ENCODE measurements at regions not wholly inside any gene's neighbourhood (a gene's known extent, or its start where the extent isn't known, plus 50 kb on each side); places are given as distances from the start of the nearest gene placed in this dataset.

DNA sequence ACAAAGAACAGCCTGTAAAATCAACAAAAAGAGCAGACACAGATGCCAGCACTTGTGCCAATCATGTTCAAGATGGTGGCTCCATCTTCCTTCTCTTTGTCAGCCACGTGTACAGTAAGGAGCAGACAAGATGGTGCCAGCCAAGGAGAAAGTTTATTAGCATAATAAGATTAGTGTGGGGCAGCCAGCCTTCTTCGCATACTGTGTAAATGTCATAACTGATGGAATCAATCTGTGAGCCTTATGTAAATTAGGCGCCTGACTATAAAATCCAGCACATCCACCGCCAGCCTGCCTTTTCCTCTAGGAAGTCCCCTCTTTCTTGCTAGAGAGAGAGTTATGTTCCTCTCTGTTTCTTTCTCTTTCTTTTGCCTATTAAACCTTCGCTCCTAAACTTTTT, 99.7 kb upstream of the RALGAPA2 start:
- Histone ChIP-seq H3K27ac (no peak overlapping the region), H3K9ac (no peak overlapping the region), H3K4me2 (no peak overlapping the region), H3K4me1 (ENCODE audit: low read depth, poor library complexity, severe bottlenecking) (no peaks in the 10 kb centered on the region), H3K27me3 (ENCODE audit: insufficient read depth, low read depth) (no peaks in the 10 kb centered on the region), H3K36me3 (ENCODE audit: insufficient read depth) (no peaks in the 10 kb centered on the region), H3K4me3 (IDR thresholded peaks at IDR 0.05; ENCODE audit: insufficient read depth, low read depth, low read length) (no peak overlapping the region), H3K79me2 (ENCODE audit: insufficient read depth, low read depth) (no peaks in the 10 kb centered on the region), H4K20me1 (ENCODE audit: insufficient read depth) (no peaks in the 10 kb centered on the region), H2AFZ (ENCODE audit: low read depth) (no peak overlapping the region)
- TF ChIP-seq, protein P1, sequence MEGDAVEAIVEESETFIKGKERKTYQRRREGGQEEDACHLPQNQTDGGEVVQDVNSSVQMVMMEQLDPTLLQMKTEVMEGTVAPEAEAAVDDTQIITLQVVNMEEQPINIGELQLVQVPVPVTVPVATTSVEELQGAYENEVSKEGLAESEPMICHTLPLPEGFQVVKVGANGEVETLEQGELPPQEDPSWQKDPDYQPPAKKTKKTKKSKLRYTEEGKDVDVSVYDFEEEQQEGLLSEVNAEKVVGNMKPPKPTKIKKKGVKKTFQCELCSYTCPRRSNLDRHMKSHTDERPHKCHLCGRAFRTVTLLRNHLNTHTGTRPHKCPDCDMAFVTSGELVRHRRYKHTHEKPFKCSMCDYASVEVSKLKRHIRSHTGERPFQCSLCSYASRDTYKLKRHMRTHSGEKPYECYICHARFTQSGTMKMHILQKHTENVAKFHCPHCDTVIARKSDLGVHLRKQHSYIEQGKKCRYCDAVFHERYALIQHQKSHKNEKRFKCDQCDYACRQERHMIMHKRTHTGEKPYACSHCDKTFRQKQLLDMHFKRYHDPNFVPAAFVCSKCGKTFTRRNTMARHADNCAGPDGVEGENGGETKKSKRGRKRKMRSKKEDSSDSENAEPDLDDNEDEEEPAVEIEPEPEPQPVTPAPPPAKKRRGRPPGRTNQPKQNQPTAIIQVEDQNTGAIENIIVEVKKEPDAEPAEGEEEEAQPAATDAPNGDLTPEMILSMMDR (conservative IDR thresholded peaks at IDR 0.05; ENCODE audit: low read depth, low read length), result no peak

DNA sequence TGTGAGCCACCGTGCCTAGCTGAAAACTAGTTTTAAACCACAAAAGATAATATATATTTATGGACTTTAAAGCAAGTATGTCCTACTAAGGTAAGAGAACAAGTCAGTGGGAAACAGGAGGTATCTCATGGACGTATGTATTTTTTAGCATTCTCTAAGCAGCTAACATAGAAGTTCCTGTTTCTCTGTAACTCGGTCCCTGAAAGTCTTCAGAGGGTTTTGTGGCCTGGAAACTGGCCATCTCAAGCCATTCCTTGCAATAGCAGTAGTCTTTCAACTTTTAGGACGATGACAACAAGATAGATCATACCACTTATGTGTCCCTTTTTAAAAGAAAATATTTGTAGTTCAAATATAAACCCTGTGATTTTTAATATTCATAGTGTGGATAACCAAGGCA, 95.6 kb upstream of the RALGAPA2 start:
- Histone ChIP-seq H3K4me1 (ENCODE audit: low read depth, poor library complexity, severe bottlenecking) (no peaks in the 10 kb centered on the region), H3K9ac (no peak overlapping the region), H3K4me2 (no peak overlapping the region), H2AFZ (ENCODE audit: low read depth) (no peak overlapping the region), H3K36me3 (ENCODE audit: insufficient read depth) (no peaks in the 10 kb centered on the region), H3K27me3 (ENCODE audit: insufficient read depth, low read depth) (no peaks in the 10 kb centered on the region), H3K27ac (no peak overlapping the region), H3K4me3 (IDR thresholded peaks at IDR 0.05; ENCODE audit: insufficient read depth, low read depth, low read length) (no peak overlapping the region), H4K20me1 (ENCODE audit: insufficient read depth) (no peaks in the 10 kb centered on the region), H3K79me2 (ENCODE audit: insufficient read depth, low read depth) (no peaks in the 10 kb centered on the region)
- TF ChIP-seq, protein P1 (conservative IDR thresholded peaks at IDR 0.05; ENCODE audit: low read depth, low read length), result no peak

DNA sequence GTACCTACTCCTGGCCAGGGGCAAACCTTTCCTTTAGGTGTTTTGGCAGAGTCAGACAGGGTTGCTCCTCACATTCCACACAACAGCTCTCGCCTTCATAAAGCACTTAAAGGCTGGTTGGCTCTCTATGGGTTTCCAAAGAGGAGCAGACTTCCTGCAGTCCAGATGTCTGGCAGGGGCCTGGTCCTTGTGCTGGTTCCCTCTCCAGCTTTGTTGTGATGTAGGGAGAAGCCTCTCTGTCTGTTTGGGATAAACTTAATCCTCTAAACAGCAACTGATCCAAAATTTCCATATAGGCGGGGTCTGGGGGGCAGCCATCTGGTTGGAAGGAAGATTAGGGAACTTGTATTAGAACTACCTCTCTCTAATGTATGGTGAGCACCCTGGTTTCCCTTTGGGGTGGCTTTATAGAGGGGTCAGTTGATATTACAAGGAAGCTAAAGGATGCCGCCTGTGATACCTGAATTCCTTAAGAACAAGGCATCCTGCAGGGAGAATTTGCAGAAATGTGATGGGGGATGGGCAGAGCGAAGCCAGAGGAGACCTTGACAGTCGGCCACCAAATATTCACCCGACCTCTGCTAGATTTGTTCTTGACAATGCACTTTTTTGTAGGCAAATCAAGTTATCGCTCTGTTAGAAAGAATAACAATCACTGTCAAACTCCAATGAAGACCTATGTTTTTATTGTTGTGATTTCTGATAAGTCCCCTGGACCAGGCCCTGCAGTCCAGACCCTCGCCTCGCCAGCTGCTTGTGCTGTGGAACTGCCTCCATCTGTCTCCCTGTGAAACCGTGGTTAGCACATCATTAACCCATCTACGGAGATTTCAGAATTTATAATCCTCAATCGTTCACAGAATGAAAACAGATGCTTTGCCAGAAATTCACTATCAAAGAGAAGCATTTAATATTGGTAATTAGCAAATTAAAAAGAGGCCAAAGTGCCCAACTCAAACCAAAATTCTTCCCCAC, 94.0 kb upstream of the RALGAPA2 start:
- Histone ChIP-seq H3K4me3 (IDR thresholded peaks at IDR 0.05; ENCODE audit: insufficient read depth, low read depth, low read length) (no peak overlapping the region), H3K27me3 (ENCODE audit: insufficient read depth, low read depth) (no peaks in the 10 kb centered on the region), H3K27ac (no peak overlapping the region), H3K4me2 (no peak overlapping the region), H3K9ac (no peak overlapping the region), H4K20me1 (ENCODE audit: insufficient read depth) (no peaks in the 10 kb centered on the region), H3K4me1 (ENCODE audit: low read depth, poor library complexity, severe bottlenecking) (no peaks in the 10 kb centered on the region), H3K79me2 (ENCODE audit: insufficient read depth, low read depth) (no peaks in the 10 kb centered on the region), H3K36me3 (ENCODE audit: insufficient read depth) (no peaks in the 10 kb centered on the region), H2AFZ (ENCODE audit: low read depth) (no peak overlapping the region)
- TF ChIP-seq, protein P1 (conservative IDR thresholded peaks at IDR 0.05; ENCODE audit: low read depth, low read length), result no peak

DNA sequence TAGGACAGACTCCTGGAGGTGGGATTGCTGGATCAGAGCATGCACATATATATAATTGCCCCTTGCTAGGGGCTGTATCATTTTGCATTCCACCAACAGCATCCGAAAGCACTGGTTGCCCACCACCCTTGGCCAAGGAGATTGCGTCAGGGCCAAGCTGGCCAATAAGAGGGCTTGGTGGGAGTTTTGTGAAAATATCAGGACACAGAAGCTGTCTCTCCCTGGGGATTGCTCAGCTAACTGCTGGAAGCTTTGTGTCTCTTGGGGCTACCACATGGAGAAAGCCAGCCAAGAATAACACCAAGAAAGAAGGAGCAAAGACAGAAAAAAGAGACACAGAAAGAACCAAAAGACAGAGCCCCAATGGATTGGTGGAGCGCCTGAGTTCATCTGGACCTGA, 90.6 kb upstream of the RALGAPA2 start:
- no peaks in the 10 kb centered on the region for H3K27me3 ChIP-seq (ENCODE audit: insufficient read depth, low read depth)
- H3K4me1 ChIP-seq (ENCODE audit: low read depth, poor library complexity, severe bottlenecking), result no peaks in the 10 kb centered on the region
- no peak overlapping the region for H3K4me2 ChIP-seq
- no peak overlapping the region for H3K9ac ChIP-seq
- no peak overlapping the region for H3K27ac ChIP-seq
- no peaks in the 10 kb centered on the region for H4K20me1 ChIP-seq (ENCODE audit: insufficient read depth)
- no peak overlapping the region for H2AFZ ChIP-seq (ENCODE audit: low read depth)
- no peaks in the 10 kb centered on the region for H3K79me2 ChIP-seq (ENCODE audit: insufficient read depth, low read depth)
- H3K4me3 ChIP-seq (IDR thresholded peaks at IDR 0.05; ENCODE audit: insufficient read depth, low read depth, low read length), result no peak overlapping the region
- TF ChIP-seq, protein P1 (conservative IDR thresholded peaks at IDR 0.05; ENCODE audit: low read depth, low read length), result no peak
- H3K36me3 ChIP-seq (ENCODE audit: insufficient read depth), result no peaks in the 10 kb centered on the region
